ENCODE measurements at regions not wholly inside any gene's neighbourhood (a gene's known extent, or its start where the extent isn't known, plus 50 kb on each side); places are given as distances from the start of the nearest gene placed in this dataset.

GRCh38 chr14:97379091-97379531, 581.9 kb downstream of the VRK1 start:
- TF ChIP-seq CTCF (IDR thresholded peaks at IDR 0.05) (no peak), POLR2AphosphoS5 (IDR thresholded peaks at IDR 0.05) (no peak)
